ENCODE measurements at regions not wholly inside any gene's neighbourhood (a gene's known extent, or its start where the extent isn't known, plus 50 kb on each side); places are given as distances from the start of the nearest gene placed in this dataset.

- H3K36me3 Mint-ChIP-seq (ENCODE audit: low read depth) = no peaks in the 10 kb centered on the region
- H3K27ac Mint-ChIP-seq = no peak overlapping the region
- peaks cover 28% of the 10 kb centered on the region for H3K4me1 Mint-ChIP-seq (ENCODE audit: low read depth)
- peaks cover 36% of the 10 kb centered on the region for H3K27me3 Mint-ChIP-seq (ENCODE audit: insufficient read depth)
- H3K9me3 Mint-ChIP-seq = no peaks in the 10 kb centered on the region
- DNase-seq (ENCODE audit: low spot score) = no peak
- intact Hi-C loops (cut with micrococcal nuclease) = loop anchor here (2.0 to 5.0 kb wide), 4 partner anchors 120 to 393 kb away; partner anchors contain the start of gene SCOC
- peak overlapping the region; percentile 69 for H3K4me3 Mint-ChIP-seq
Observed at GRCh38 chr4:140252141-140252741, 98.3 kb upstream of the MAML3 start.

- no peak for DNase-seq (ENCODE audit: low spot score)
- Mint-ChIP-seq H3K4me1 (ENCODE audit: low read depth) (peaks cover 28% of the 10 kb centered on the region), H3K36me3 (ENCODE audit: low read depth) (no peaks in the 10 kb centered on the region), H3K9me3 (no peaks in the 10 kb centered on the region), H3K4me3 (peak overlapping the region; percentile 64), H3K27me3 (ENCODE audit: insufficient read depth) (peaks cover 36% of the 10 kb centered on the region), H3K27ac (no peak overlapping the region)
- intact Hi-C loops (cut with micrococcal nuclease) = loop anchor here (5.0 kb wide), 3 partner anchors 121 to 299 kb away; partner anchors contain the start of gene SCOC
Observed at GRCh38 chr4:140251571-140251970, 97.6 kb upstream of the MAML3 start.

- Mint-ChIP-seq H3K36me3 (ENCODE audit: low read depth) (no peaks in the 10 kb centered on the region), H3K27me3 (ENCODE audit: insufficient read depth) (peaks cover 36% of the 10 kb centered on the region), H3K4me1 (ENCODE audit: low read depth) (peaks cover 24% of the 10 kb centered on the region), H3K27ac (no peak overlapping the region), H3K4me3 (no peak overlapping the region), H3K9me3 (no peaks in the 10 kb centered on the region)
- intact Hi-C loops (cut with micrococcal nuclease) = loop anchor here (5.0 kb wide), 3 partner anchors 121 to 299 kb away; partner anchors contain the start of gene SCOC
- no peak for DNase-seq (ENCODE audit: low spot score)
Observed at GRCh38 chr4:140250989-140251552, 97.1 kb upstream of the MAML3 start.

- no peak overlapping the region for H3K27ac Mint-ChIP-seq
- H3K4me3 Mint-ChIP-seq = no peak overlapping the region
- DNase-seq (ENCODE audit: low spot score) = no peak
- no peaks in the 10 kb centered on the region for H3K36me3 Mint-ChIP-seq (ENCODE audit: low read depth)
- intact Hi-C loops (cut with micrococcal nuclease) = loop anchor here (1.0 kb wide), 1 partner anchor 95 kb away; the partner anchor contains the start of gene MAML3
- peaks cover 25% of the 10 kb centered on the region for H3K4me1 Mint-ChIP-seq (ENCODE audit: low read depth)
- no peaks in the 10 kb centered on the region for H3K9me3 Mint-ChIP-seq
- H3K27me3 Mint-ChIP-seq (ENCODE audit: insufficient read depth) = peaks cover 32% of the 10 kb centered on the region
Observed at GRCh38 chr4:140249351-140249750, 95.4 kb upstream of the MAML3 start.

GRCh38 chr4:140247237-140247636 is 93.3 kb upstream of the MAML3 start:
- Mint-ChIP-seq H3K9me3 (no peaks in the 10 kb centered on the region), H3K36me3 (ENCODE audit: low read depth) (no peaks in the 10 kb centered on the region), H3K27ac (no peak overlapping the region), H3K27me3 (ENCODE audit: insufficient read depth) (peaks cover 21% of the 10 kb centered on the region), H3K4me3 (no peak overlapping the region), H3K4me1 (ENCODE audit: low read depth) (peaks cover 33% of the 10 kb centered on the region)
- intact Hi-C loops (cut with micrococcal nuclease) = no loop called here
- DNase-seq (ENCODE audit: low spot score) = no peak

- H3K4me1 Mint-ChIP-seq (ENCODE audit: low read depth) = peaks cover 29% of the 10 kb centered on the region
Observed at GRCh38 chr4:140246216-140246615, 92.2 kb upstream of the MAML3 start.

GRCh38 chr4:140244328-140244727 is 90.3 kb upstream of the MAML3 start:
- no peak overlapping the region for H3K4me3 Mint-ChIP-seq
- DNase-seq (ENCODE audit: low spot score) = no peak
- H3K9me3 Mint-ChIP-seq = no peaks in the 10 kb centered on the region
- intact Hi-C loops (cut with micrococcal nuclease) = no loop called here
- peaks cover 28% of the 10 kb centered on the region for H3K4me1 Mint-ChIP-seq (ENCODE audit: low read depth)
- no peak overlapping the region for H3K27ac Mint-ChIP-seq
- peaks cover 18% of the 10 kb centered on the region for H3K27me3 Mint-ChIP-seq (ENCODE audit: insufficient read depth)
- no peaks in the 10 kb centered on the region for H3K36me3 Mint-ChIP-seq (ENCODE audit: low read depth)

More at GRCh38 chr4:140246216-140246615, 92.2 kb upstream of the MAML3 start:
- Mint-ChIP-seq H3K9me3 (no peaks in the 10 kb centered on the region), H3K4me3 (no peak overlapping the region), H3K36me3 (ENCODE audit: low read depth) (no peaks in the 10 kb centered on the region), H3K27ac (no peak overlapping the region), H3K27me3 (ENCODE audit: insufficient read depth) (peaks cover 19% of the 10 kb centered on the region)
- DNase-seq (ENCODE audit: low spot score) = no peak
- intact Hi-C loops (cut with micrococcal nuclease) = no loop called here

- intact Hi-C loops (cut with micrococcal nuclease) = loop anchor here (1.0 kb wide), 1 partner anchor 9 kb away; no protein-coding TSS in a partner anchor
- H3K27ac Mint-ChIP-seq = peak overlapping the region; percentile 16
- DNase-seq (ENCODE audit: low spot score) = no peak
- H3K27me3 Mint-ChIP-seq (ENCODE audit: insufficient read depth) = peaks cover 20% of the 10 kb centered on the region
- H3K4me3 Mint-ChIP-seq = peak overlapping the region; percentile 50
- H3K36me3 Mint-ChIP-seq (ENCODE audit: low read depth) = no peaks in the 10 kb centered on the region
- no peaks in the 10 kb centered on the region for H3K9me3 Mint-ChIP-seq
- H3K4me1 Mint-ChIP-seq (ENCODE audit: low read depth) = peaks cover 28% of the 10 kb centered on the region
Observed at GRCh38 chr4:140243278-140243753, 89.3 kb upstream of the MAML3 start.

GRCh38 chr4:140242357-140243277 is 88.6 kb upstream of the MAML3 start:
- Mint-ChIP-seq H3K4me3 (peak overlapping the region; percentile 50), H3K36me3 (ENCODE audit: low read depth) (no peaks in the 10 kb centered on the region), H3K4me1 (ENCODE audit: low read depth) (peaks cover 34% of the 10 kb centered on the region), H3K27me3 (ENCODE audit: insufficient read depth) (peaks cover 17% of the 10 kb centered on the region), H3K27ac (peak overlapping the region; percentile 76), H3K9me3 (no peaks in the 10 kb centered on the region)
- intact Hi-C loops (cut with micrococcal nuclease) = loop anchor here (1.0 kb wide), 1 partner anchor 8 kb away; no protein-coding TSS in a partner anchor
- DNase-seq (ENCODE audit: low spot score) = no peak

GRCh38 chr4:140240237-140240636 is 86.3 kb upstream of the MAML3 start:
- DNase-seq (ENCODE audit: low spot score) = no peak
- peaks cover 41% of the 10 kb centered on the region for H3K4me1 Mint-ChIP-seq (ENCODE audit: low read depth)
- peaks cover 25% of the 10 kb centered on the region for H3K27me3 Mint-ChIP-seq (ENCODE audit: insufficient read depth)
- no peak overlapping the region for H3K4me3 Mint-ChIP-seq
- intact Hi-C loops (cut with micrococcal nuclease) = no loop called here
- H3K27ac Mint-ChIP-seq = no peak overlapping the region
- no peaks in the 10 kb centered on the region for H3K9me3 Mint-ChIP-seq
- no peaks in the 10 kb centered on the region for H3K36me3 Mint-ChIP-seq (ENCODE audit: low read depth)

GRCh38 chr4:140239311-140239710 is 85.3 kb upstream of the MAML3 start:
- Mint-ChIP-seq H3K4me1 (ENCODE audit: low read depth) (peaks cover 45% of the 10 kb centered on the region), H3K4me3 (no peak overlapping the region), H3K27ac (no peak overlapping the region), H3K9me3 (no peaks in the 10 kb centered on the region), H3K36me3 (ENCODE audit: low read depth) (peaks cover 2% of the 10 kb centered on the region), H3K27me3 (ENCODE audit: insufficient read depth) (peaks cover 25% of the 10 kb centered on the region)
- intact Hi-C loops (cut with micrococcal nuclease) = no loop called here
- no peak for DNase-seq (ENCODE audit: low spot score)

- Mint-ChIP-seq H3K36me3 (ENCODE audit: low read depth) (peaks cover 2% of the 10 kb centered on the region), H3K4me3 (no peak overlapping the region), H3K27ac (no peak overlapping the region), H3K4me1 (ENCODE audit: low read depth) (peaks cover 49% of the 10 kb centered on the region), H3K27me3 (ENCODE audit: insufficient read depth) (peaks cover 25% of the 10 kb centered on the region), H3K9me3 (no peaks in the 10 kb centered on the region)
- intact Hi-C loops (cut with micrococcal nuclease) = no loop called here
- no peak for DNase-seq (ENCODE audit: low spot score)
Observed at GRCh38 chr4:140238351-140239056, 84.5 kb upstream of the MAML3 start.
